ENCODE measurements at regions not wholly inside any gene's neighbourhood (a gene's known extent, or its start where the extent isn't known, plus 50 kb on each side); places are given as distances from the start of the nearest gene placed in this dataset.
"Not testable (repeated sequence)": the region's sequence is repeated elsewhere in the genome, so short reads cannot be mapped to it uniquely, and the experiment has no call there.

DNA sequence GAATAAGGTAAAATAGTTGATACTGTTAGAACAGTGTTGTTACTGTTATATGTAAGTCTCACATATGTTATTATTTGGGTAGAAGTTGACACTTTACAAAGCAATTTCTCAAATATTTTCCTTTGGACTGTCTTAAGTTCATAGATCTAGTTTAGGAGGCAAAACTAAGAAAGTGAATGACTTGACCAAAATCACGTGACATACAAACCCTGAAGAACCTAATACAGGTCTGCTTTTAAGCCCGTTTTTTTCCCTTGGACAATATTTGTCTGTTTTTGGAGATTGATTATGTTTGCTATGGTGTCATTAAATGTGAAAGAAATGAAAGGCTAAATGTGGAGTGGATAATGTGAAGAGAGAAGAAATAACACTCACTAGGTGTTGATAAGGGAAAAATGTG is 644.9 kb upstream of the PITX2 start:
- no peak for DNase-seq (ENCODE audit: low spot score)

DNA sequence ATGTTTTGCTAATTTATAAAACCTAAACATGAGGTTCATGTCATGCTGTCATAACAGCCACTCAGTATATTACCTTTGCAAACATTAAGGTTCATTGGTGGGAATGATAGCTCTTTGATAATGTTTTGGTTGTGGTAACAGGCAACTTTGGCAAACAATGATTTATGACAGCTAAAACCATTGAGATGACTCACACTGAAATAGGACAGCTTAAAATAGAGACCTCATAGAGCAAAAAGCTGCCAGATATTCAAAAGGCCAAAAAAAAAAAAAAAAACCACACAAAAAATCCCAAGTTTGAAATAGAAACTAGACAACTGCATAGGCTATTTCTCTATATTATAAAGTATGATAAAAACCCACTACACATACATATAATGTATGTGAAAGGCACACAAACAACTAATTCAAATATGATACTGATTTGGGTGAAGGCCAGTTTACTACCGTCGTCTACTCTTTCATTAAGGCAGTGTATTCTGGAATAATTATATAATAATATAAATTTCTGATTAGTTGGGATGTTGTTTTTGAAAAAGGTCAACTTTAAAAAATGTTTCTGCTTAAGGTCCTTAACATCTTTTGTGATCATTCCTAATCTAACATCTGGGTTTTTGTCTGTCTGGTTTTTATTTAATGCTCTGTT is 646.0 kb upstream of the PITX2 start:
- no peak for DNase-seq (ENCODE audit: low spot score)

DNA sequence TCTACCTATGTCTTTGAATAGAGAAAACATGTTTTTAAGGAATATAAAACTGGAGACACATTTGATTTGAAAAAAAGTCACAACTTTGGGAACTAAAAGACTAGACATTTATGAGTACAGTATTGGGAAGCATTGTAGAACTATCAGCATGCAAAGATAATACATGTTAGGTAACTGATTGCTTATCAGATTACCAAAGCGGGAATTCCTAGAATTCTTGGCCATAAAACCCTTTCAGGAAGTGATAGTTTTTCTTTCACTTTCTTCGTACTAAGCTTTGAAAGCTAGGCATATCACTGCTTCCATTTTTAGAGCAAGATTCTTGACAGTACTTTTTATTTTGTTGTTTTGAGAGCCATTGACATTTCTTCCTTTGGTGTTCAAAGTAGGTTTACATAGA is 646.6 kb upstream of the PITX2 start:
- no peak for DNase-seq (ENCODE audit: low spot score)

DNA sequence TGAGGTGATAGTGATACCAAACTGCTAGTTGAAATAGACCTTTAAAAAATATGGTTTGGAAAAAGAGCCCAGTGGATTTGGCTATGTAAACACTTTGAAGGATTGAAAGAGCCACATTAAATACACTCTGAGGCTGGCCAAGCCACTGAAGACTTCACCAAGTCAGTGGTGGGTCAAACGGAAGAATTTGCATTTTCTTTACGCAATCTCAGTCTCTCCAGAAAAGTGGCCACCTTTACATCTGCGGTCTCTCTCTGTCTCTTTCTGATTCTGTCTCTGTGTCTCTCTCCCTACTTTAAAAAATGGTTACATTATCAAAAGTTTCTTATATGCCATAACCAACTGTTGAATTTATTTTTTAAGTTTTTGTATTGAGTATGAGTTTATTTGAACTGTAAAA is 651.2 kb upstream of the PITX2 start:
- no peak for DNase-seq (ENCODE audit: low spot score)

DNA sequence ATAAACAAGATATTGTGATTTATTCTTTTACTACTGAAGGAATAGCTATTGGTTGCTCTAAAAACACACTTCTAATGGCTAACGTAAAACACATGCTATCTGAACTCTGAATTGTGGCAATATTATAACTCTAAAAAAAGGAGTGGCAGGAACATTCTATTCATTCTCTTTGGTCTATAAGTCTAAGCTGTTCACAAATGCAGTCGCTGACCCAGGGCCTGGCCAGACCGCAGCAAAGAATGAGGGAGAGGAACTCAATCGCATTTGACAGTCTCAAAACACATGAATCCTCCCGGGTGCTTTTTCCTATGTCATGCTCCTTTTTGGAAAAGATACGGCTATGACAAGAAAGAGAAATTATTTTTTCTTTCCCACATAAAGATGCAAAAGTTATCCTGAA is 651.6 kb upstream of the PITX2 start:
- DNase-seq (ENCODE audit: low spot score) = no peak

DNA sequence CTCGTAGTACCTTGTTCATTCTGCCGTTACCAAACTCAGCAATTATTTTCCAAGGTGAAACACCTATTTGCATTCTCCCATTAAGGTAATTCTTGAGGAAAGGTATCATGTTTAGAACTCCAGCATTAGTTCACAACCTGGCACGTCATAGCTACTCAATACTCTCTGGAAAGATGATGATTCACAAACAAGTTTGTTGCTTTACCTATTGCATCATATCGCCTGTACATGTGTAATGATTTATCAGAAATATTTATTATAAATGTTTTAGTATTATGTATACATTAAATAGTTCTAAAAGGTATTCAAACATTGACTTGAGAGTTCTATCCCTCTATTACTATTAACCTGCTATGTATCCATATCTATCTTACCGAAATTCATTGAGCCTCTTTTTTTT is 658.3 kb upstream of the PITX2 start:
- DNase-seq (ENCODE audit: low spot score) = no peak

DNA sequence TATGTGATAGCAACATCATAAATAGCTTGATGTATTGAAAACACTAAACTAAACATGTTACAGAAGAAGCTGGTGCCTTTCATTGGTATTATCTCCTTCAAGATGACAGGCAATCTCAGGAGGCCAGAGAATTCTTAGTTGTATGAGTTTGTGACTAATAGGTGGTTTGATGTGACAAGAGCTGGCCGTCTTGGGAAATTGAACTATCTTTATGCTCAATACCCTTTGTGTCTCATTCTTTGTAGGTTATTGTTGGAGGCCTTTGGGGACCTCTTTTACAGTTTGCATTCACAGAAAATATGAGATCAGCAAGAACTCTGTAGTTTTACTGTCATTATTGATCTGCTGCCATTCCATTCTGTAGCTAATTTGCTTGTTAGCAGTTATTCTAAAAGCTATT is 659.2 kb upstream of the PITX2 start:
- DNase-seq (ENCODE audit: low spot score) = no peak

DNA sequence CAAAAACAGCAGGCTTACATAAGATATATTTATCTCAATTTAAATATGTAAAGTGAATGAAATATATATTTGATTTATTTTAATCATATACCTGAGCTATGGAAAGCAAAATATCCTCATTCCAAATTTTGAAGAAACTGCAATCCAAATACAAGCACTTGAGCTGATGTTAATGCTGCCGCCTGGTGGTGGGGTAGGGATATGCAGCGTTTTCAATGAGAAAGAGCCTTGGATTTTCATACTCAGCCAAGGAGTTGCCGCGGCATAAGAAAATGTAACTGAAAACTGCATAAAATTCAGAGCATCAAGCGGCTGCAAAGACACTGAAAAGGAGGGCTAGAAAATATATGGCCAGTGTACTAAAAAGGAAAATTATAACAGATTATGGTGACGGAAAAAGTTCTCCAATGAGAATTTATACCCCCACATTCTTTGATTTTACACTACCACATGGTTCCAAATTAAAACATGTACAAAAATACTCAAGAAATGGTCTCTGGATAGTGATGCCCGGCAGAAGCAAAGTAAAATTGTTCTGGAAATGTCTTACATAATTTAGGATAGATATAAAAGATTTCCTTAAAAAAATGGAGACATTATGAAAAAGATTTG is 660.3 kb upstream of the PITX2 start:
- peak; percentile 35 for DNase-seq (ENCODE audit: low spot score)

DNA sequence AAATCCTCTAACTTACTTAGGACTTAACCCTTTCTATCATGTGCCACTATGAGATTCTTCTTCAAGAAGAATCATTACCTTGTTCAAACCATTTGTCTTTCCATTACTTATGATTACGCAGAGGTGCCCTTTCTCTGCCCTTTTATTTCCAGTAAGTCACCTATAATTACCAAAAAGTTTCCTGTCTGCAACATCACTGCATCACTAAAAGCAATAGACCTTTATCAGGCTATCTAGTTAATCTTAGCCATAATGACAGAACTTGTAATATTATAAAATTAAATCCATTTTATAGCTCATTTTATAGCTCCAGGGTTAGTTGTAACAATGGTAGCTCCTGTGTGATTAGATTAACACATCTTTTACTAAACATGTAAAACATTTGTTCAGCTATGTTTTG is 673.6 kb upstream of the PITX2 start:
- no peak for DNase-seq (ENCODE audit: low spot score)

DNA sequence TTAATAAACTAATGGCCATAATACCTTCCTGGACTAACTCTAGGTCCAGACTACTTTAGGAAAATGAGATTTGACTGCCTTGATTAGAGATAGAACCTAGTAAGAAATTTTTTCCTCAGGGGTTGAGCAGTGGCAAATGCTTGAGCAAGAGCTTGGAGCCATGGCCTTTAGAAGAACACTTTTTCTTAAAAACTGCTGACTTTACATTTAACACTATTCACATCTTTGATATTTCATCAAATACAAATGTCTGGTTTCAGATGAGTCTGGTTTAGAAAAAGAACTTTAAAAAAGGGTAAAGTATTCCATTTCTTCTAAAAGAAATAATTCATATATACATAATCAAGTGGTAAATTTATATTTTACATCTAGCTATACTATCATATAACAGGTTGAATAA is 680.9 kb upstream of the PITX2 start:
- DNase-seq (ENCODE audit: low spot score) = no peak

DNA sequence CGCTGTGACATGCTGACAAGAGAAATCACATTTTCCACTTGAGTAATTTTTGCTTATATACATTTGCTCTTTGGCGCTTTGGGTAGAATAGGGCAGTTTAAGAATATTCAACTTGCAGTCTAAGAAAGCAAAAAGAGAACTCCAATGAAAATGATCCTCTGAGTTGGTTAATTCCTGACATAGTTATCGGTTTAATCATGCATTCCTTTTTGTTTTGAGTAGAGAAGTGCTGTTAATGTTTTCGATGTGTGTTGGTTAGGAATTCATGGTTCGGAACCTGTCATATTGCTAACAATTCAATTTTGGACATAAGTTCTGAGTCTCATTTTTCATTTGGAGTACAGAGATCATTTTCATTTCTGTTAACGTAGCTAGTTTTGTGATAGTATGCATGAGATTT is 700.6 kb upstream of the PITX2 start:
- no peak for DNase-seq (ENCODE audit: low spot score)

DNA sequence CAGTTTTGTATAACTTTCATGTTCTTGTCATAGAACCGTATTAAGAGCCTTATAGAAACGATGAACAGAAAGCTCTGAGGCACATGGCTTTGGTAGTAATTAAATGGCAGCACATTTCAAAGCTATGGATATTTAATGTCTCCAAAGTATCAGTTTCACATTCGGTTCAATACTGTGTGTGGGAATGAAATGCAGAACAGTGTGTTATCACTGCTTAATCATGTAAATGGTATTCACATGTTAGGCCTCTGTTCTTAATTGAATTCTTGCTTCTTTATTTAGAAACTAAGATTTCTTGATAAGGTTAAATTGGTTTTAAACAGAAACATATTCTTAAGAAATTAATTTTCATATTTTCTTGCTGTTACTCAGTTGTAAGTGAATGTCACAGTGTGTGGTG is 701.0 kb upstream of the PITX2 start:
- DNase-seq (ENCODE audit: low spot score) = no peak

DNA sequence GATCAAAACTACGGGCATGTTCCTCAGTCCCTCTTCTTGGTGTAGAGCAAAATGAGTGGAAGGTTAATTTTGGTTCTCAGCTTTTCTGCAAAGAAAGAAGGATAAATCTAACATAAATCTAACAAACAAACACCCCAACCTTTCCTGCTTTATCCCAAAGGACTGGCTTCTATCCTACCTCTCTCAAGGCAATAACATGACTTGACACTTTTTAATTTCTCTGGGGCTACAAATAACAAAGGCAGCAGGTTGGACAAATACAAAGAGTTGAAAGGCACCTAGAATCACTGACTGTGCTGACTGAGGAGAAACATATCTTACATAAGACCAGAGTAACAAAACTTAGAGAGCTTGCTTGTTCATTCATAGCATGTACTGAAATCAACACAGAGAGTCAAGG is 703.6 kb upstream of the PITX2 start:
- no peak for DNase-seq (ENCODE audit: low spot score)

DNA sequence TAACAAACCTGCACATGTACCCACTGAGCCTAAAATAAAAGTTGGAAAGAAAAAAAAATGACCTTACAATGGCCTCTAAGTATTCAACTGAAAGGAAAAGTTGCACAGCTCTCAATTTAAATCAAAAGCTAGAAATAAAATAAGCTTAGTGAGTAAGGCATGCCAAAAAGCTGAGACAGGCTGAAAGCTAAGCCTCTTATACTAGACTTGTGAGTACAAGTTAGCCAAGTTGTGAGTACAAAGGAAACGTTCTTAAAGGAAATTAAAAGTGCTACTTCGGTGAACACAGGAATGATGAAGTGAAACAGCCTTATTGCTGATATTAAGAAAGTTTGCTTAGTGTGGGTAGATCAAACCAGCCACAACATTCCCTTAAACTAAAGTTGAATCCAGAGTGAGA is 707.9 kb upstream of the PITX2 start:
- no peak for DNase-seq (ENCODE audit: low spot score)

DNA sequence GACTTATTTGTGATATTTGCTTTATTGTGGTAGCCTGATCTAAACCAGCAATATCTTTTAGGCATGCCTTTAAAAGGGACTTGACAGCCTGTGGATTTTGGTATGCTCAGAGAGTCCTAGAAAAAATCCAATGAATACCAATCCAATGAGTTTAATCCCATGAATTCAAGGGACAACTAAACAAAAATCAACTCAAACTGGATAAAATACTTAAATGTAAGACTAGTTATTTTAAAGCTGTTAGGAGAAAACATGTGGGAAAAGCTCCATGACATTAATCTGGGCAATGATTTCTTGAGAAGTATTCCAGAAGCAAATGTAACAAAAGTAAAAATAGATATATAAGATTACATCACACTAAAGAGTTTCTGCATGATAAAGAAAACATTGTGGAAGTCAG is 711.5 kb upstream of the PITX2 start:
- no peak for DNase-seq (ENCODE audit: low spot score)

DNA sequence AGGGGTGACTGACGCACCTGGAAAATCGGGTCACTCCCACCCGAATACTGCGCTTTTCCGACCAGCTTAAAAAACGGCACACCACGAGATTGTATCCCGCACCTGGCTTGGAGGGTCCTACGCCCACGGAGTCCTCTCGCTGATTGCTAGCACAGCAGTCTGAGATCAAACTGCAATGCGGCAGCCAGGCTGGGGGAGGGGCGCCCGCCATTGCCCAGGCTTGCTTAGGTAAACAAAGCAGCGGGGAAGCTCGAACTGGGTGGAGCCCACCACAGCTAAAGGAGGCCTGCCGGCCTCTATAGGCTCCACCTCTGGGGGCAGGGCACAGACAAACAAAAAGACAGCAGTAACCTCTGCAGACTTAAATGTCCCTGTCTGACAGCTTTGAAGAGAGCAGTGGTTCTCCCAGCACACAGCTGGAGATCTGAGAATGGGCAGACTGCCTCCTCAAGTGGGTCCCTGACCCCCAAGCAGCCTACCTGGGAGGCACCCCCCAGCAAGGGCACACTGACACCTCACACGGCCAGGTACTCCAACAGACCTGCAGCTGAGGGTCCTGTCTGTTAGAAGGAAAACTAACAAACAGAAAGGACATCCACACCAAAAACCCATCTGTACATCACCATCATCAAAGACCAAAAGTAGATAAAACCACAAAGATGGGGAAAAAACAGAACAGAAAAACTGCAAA is 714.5 kb upstream of the PITX2 start:
- DNase-seq (ENCODE audit: low spot score) = not testable (repeated sequence)

DNA sequence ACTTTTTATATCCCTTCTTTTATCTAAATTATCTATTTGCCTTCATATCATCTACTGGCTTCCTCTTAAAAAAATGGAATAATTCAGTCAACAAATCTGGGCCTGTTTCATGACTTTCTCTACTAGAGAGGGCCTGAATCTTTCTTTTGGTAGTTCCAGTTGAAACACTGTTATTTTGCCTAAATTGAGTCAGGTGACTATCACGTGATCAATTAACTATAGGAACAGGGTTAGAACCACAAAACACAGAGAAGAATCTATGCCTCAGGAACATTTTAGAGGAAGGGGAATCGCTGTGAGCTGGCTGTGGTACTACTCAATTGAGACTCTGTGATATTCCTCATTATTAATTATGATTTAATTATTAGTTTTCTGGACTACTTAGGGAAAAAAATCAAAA is 736.7 kb upstream of the PITX2 start:
- DNase-seq (ENCODE audit: low spot score) = no peak

DNA sequence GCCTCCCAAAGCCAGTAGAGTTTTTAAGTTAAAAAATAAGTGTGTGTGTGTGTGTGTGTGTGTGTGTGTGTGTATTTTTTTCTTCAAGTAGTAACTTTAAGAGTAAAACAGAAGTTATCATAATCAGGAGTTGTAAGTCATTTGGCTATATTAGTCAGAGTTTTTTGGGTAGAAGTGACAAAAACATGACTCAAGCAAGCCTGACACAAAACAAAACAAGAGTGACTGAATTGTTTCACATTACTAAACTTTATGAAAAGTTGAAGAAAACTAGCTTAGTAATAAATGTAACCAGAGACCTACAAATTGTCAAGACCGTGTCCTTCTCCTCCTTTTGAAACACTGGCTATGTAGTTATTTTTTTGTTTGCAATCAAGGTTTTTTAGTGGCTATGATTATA is 738.0 kb upstream of the PITX2 start:
- DNase-seq (ENCODE audit: low spot score) = no peak

DNA sequence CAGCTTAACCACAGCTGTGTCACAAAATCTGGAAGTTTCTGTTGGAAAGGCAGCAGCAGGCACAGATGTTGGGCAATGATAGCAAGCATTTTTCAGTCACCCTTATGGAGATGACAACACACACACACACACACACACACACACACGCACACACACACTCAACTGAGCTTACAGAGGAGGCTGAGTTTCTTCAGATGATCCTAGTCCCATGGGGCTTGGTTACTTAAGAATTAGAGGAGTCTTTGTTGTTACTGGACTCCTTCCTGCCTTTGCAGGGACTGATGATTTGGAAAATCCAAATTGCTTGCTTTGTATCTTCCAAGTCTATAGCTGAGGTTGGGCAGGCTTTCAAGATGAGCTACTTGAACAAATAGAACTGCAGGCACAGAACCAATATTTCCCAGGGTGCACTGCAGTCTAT is 740.1 kb upstream of the PITX2 start:
- no peak for DNase-seq (ENCODE audit: low spot score)

DNA sequence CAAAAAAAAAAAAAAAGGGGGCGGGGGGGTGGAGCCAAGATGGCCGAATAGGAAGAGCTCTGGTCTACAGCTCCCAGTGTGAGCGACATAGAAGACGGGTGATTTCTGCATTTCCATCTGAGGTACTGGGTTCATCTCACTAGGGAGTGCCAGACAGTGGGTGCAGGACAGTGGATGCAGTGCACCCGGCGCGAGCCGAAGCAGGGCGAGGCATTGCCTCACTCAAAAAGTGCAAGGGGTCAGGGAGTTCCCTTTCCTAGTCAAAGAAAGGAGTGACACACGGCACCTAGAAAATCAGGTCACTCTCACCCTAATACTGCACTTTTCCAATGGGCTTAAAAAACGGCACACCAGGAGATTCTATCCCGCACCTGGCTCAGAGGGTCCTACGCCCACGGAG is 755.0 kb upstream of the PITX2 start:
- not testable (repeated sequence) for DNase-seq (ENCODE audit: low spot score)

DNA sequence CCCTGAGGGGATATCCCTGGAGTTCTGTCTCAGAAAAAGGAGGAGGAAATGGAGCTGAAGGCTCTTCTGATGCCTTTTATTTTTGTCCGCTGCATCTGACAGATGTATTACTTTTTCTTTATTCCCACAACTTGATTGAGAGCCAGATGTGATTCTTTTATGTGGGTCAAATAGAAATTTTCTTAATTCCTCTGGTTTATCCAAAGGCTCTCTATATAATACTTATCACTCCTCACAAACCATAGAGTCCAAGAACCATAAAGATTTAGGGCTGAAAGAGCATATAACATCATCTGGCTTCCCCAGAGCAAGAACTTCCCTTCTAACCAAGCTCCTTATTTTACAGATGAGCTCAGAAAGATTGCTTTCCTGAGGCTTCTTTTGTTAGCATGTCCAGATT is 756.7 kb upstream of the FAM241A start:
- no peak for DNase-seq (ENCODE audit: low spot score)

DNA sequence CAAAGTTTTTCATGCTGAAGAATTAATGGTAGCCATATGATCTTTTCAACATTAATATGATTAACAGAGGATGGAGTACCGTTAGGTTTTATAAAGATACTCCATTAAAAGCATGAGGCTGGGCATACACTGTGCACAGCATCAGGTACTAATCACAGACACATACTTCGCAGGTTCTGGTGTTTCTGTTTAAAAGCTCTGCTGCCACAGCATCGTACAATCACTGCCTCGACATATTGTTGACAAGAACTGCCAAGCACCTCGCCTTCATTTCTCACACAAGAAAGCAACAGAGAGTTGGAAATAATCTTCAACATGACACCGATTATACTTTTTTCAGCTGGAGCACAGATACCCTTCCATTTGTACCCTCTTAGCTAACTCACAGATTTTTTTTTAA is 753.4 kb upstream of the FAM241A start:
- no peak for DNase-seq (ENCODE audit: low spot score)

DNA sequence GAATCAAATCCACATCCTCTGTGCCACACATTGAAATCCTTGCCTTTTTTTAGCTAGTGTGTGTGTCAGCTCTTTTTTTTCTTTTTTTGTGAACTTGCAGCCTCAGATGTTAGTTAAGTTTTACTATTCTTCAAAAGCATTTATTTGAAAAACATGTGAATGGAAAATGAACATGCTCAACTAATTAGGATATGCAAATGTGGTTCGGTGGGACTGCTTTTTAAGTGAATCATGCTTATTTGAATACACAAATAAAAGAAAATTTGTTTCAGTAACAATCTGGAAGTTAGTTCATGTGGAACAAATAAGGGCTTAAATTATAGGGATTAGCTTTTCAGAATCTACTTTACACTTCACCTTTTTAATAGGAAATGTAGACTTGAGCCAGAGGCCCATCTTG is 751.5 kb upstream of the FAM241A start:
- no peak for DNase-seq (ENCODE audit: low spot score)

DNA sequence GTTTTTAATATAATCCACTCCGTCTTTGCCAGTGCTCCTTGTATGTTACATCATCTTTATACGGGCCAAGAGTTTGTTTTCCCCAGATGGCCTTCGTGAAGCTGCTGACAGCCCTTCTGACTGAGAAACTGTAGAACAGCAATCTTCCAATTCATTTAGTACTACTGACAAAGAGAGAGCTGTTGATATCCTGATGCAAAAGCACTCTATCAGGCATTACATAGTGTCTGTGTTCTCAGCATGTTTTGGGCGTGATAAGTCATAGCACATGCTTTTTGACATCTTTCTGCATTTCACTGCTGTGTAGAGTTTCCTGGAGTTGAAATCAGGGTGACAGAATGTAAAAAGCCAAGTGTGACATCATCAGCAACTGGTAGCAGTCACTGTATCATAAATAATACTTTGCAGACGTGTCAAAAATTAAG is 746.3 kb upstream of the FAM241A start:
- DNase-seq (ENCODE audit: low spot score) = no peak
